NCI-H460 (cell line): ENCODE measurements at regions not wholly inside any gene's neighbourhood (a gene's known extent, or its start where the extent isn't known, plus 50 kb on each side); places are given as distances from the start of the nearest gene placed in this dataset.

Experiments used
- small RNA-seq, 2 experiments: library from RNA; depleted of rRNA; stranded (forward); fragments of <200 nt; gene quantifications; one replicate each; pipeline ENCODE3, GENCODE V24; 2014

Small RNAs in the stretch of these regions (small RNA-seq; reads per million reads assigned to genes)
- gene MIR3660 = 0.02 to 0.65 reads per million in 2 experiments
